Epithelial cell of esophagus (primary cell): ENCODE measurements at regions not wholly inside any gene's neighbourhood (a gene's known extent, or its start where the extent isn't known, plus 50 kb on each side); places are given as distances from the start of the nearest gene placed in this dataset.

Experiments used
- DNase-seq: peaks from one replicate; pipeline ENCODE4 v3.0.0; 2010; ENCODE audit warnings: low read depth
- H3K4me3 ChIP-seq: 2 replicates; pipeline ENCODE4 v1.5.1; 2011; ENCODE audit warnings: mild to moderate bottlenecking, low read length, control low read depth
- CTCF ChIP-seq: IDR thresholded peaks from 2 replicates; pipeline ENCODE4 v1.5.1; 2011; ENCODE audit warnings: low read depth, mild to moderate bottlenecking, low read length, control low read depth, inconsistent platforms; ENCODE audit not compliant: insufficient read depth; ENCODE audit errors: missing control alignments

- DNase-seq: peak; percentile 61
- TF ChIP-seq CTCF: peak; percentile 89
- H3K4me3 ChIP-seq: no peak overlapping the region
Observed at GRCh38 chr10:105950410-105950809, 1214.1 kb downstream of the SORCS1 start.

GRCh38 chr10:105949721-105950120 lies 1214.8 kb downstream of the SORCS1 start:
- no peak overlapping the region for H3K4me3 ChIP-seq

GRCh38 chr10:105925045-105925785 lies 1239.3 kb downstream of the SORCS1 start:
- no peak for TF ChIP-seq CTCF
- no peak overlapping the region for H3K4me3 ChIP-seq
- no peak for DNase-seq

More at GRCh38 chr10:105949721-105950120, 1214.8 kb downstream of the SORCS1 start:
- TF ChIP-seq CTCF: no peak
- no peak for DNase-seq

- TF ChIP-seq CTCF: no peak
- DNase-seq: no peak
- H3K4me3 ChIP-seq: no peak overlapping the region
Observed at GRCh38 chr10:105921348-105921747, 1243.2 kb downstream of the SORCS1 start.

GRCh38 chr10:105914432-105914831 lies 1250.1 kb downstream of the SORCS1 start:
- no peak for DNase-seq
- TF ChIP-seq CTCF: no peak
- no peak overlapping the region for H3K4me3 ChIP-seq

GRCh38 chr10:105908701-105909100 lies 1255.8 kb downstream of the SORCS1 start:
- no peak for DNase-seq
- no peak for TF ChIP-seq CTCF
- H3K4me3 ChIP-seq: no peak overlapping the region

- no peak for DNase-seq
- H3K4me3 ChIP-seq: no peak overlapping the region
- TF ChIP-seq CTCF: no peak
Observed at GRCh38 chr10:105885495-105885894, 1244.4 kb downstream of the SORCS3 start.
